ENCODE measurements at regions not wholly inside any gene's neighbourhood (a gene's known extent, or its start where the extent isn't known, plus 50 kb on each side); places are given as distances from the start of the nearest gene placed in this dataset.

DNA sequence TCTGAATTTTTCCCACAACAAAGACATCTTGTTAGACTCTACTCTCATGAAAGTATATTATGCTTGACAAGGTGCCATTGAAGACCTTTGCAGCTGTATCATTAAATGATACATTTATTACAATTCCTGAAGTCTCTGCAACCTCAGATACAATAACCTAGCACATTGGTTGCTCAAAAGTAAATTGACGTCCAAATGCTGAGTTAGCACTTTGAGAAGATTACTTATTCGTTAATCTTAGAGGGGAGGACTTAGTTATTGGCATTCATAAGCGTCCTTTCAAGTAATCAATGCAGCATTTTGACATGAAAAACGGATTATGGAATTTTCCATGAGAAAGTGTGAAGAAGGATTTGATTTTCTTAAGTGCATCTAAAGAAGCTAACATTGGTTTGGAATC is 151.6 kb downstream of the ARSF start:
- TF ChIP-seq POLR2A (IDR thresholded peaks at IDR 0.05) (no peak), POLR2AphosphoS5 (IDR thresholded peaks at IDR 0.05) (no peak)
- TF ChIP-seq, protein P1, sequence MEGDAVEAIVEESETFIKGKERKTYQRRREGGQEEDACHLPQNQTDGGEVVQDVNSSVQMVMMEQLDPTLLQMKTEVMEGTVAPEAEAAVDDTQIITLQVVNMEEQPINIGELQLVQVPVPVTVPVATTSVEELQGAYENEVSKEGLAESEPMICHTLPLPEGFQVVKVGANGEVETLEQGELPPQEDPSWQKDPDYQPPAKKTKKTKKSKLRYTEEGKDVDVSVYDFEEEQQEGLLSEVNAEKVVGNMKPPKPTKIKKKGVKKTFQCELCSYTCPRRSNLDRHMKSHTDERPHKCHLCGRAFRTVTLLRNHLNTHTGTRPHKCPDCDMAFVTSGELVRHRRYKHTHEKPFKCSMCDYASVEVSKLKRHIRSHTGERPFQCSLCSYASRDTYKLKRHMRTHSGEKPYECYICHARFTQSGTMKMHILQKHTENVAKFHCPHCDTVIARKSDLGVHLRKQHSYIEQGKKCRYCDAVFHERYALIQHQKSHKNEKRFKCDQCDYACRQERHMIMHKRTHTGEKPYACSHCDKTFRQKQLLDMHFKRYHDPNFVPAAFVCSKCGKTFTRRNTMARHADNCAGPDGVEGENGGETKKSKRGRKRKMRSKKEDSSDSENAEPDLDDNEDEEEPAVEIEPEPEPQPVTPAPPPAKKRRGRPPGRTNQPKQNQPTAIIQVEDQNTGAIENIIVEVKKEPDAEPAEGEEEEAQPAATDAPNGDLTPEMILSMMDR (IDR thresholded peaks at IDR 0.05): no peak
